ENCODE measurements at regions not wholly inside any gene's neighbourhood (a gene's known extent, or its start where the extent isn't known, plus 50 kb on each side); places are given as distances from the start of the nearest gene placed in this dataset.
A peak's percentile ranks its signal among the peaks of the same experiment; 100 is the strongest.
"Not testable (repeated sequence)": the region's sequence is repeated elsewhere in the genome, so short reads cannot be mapped to it uniquely, and the experiment has no call there.

- DNase-seq (ENCODE audit: extremely low spot score), result no peak
- ChIA-PET CTCF (no interaction called here), POLR2A (no interaction called here)
- peak; percentile 23 for TF ChIP-seq CTCF (IDR thresholded peaks at IDR 0.05; ENCODE audit: control extremely low read depth, extremely low read depth, low read depth, missing control alignments)
Observed at GRCh38 chr5:10111571-10111970, 138.1 kb downstream of the ATPSCKMT start.

- DNase-seq (ENCODE audit: extremely low spot score), result no peak
- CTCF ChIA-PET, result no interaction called here
- no peak for TF ChIP-seq CTCF (IDR thresholded peaks at IDR 0.05; ENCODE audit: control extremely low read depth, extremely low read depth, low read depth, missing control alignments)
- POLR2A ChIA-PET, result no interaction called here
Observed at GRCh38 chr5:10110228-10110627, 139.5 kb downstream of the ATPSCKMT start.

GRCh38 chr5:10109299-10109698 is 140.4 kb downstream of the ATPSCKMT start:
- ChIA-PET CTCF (no interaction called here), POLR2A (no interaction called here)
- DNase-seq (ENCODE audit: extremely low spot score), result no peak
- no peak for TF ChIP-seq CTCF (IDR thresholded peaks at IDR 0.05; ENCODE audit: control extremely low read depth, extremely low read depth, low read depth, missing control alignments)

- TF ChIP-seq CTCF (IDR thresholded peaks at IDR 0.05; ENCODE audit: control extremely low read depth, extremely low read depth, low read depth, missing control alignments), result no peak
- CTCF ChIA-PET, result no interaction called here
- POLR2A ChIA-PET, result no interaction called here
- DNase-seq (ENCODE audit: extremely low spot score), result no peak
Observed at GRCh38 chr5:10106806-10107205, 142.9 kb downstream of the ATPSCKMT start.

- DNase-seq (ENCODE audit: extremely low spot score), result no peak
- ChIA-PET CTCF (no interaction called here), POLR2A (no interaction called here)
- no peak for TF ChIP-seq CTCF (IDR thresholded peaks at IDR 0.05; ENCODE audit: control extremely low read depth, extremely low read depth, low read depth, missing control alignments)
Observed at GRCh38 chr5:10106285-10106684, 143.4 kb downstream of the ATPSCKMT start.

GRCh38 chr5:10102706-10103497 is 146.8 kb downstream of the ATPSCKMT start:
- ChIA-PET CTCF (no interaction called here), POLR2A (no interaction called here)
- DNase-seq (ENCODE audit: extremely low spot score), result no peak
- TF ChIP-seq CTCF (IDR thresholded peaks at IDR 0.05; ENCODE audit: control extremely low read depth, extremely low read depth, low read depth, missing control alignments), result no peak

GRCh38 chr5:10102235-10102634 is 147.5 kb downstream of the ATPSCKMT start:
- DNase-seq (ENCODE audit: extremely low spot score); CTCF ChIA-PET; POLR2A ChIA-PET: not testable (repeated sequence)
